Spleen (tissue), 11 donors: ENCODE measurements at regions not wholly inside any gene's neighbourhood (a gene's known extent, or its start where the extent isn't known, plus 50 kb on each side); places are given as distances from the start of the nearest gene placed in this dataset.
"Not testable (repeated sequence)": the region's sequence is repeated elsewhere in the genome, so short reads cannot be mapped to it uniquely, and the experiment has no call there.

Experiments
- DNase-seq: peaks from one replicate; pipeline ENCODE4 v3.0.0-alpha.2; 2020
- H3K27ac ChIP-seq, 8 donors: fragments of 200-600 bp; sonication (generic) in 7 of 8; 1 replicate in 4 of 8; 2 replicates in 4 of 8; pipeline versions ENCODE4 v1.5.0 to v1.8.0; 2016 to 2021; ENCODE audit warnings: inconsistent platforms in 4 of 8, mild to moderate bottlenecking in 4 of 8, moderate library complexity in 1 of 8
- H3K27me3 ChIP-seq, 7 donors: fragments of 200-600 bp; sonication (generic) in 6 of 7; replicated peaks in 1 of 7; 1 replicate in 4 of 7; 2 replicates in 3 of 7; pipeline versions ENCODE4 v1.5.0 to v1.8.0; 2016 to 2021; ENCODE audit warnings: inconsistent platforms in 3 of 7, mild to moderate bottlenecking in 1 of 7
- H3K36me3 ChIP-seq, 6 donors: fragments of 200-600 bp; sonication (generic) in 5 of 6; 1 replicate in 4 of 6; 2 replicates in 2 of 6; pipeline versions ENCODE4 v1.5.0 to v1.8.0; 2016 to 2021; ENCODE audit warnings: inconsistent platforms in 2 of 6
- H3K4me1 ChIP-seq, 6 donors: fragments of 200-600 bp; sonication (generic) in 5 of 6; 1 replicate in 3 of 6; 2 replicates in 3 of 6; pipeline versions ENCODE4 v1.5.0 to v1.8.0; 2016 to 2021; ENCODE audit warnings: inconsistent platforms in 3 of 6
- H3K4me3 ChIP-seq, 8 donors: fragments of 200-600 bp; sonication (generic) in 7 of 8; 1 replicate in 4 of 8; 2 replicates in 4 of 8; pipeline versions ENCODE4 v1.5.0 to v1.8.0; 2016 to 2021; ENCODE audit warnings: inconsistent platforms in 4 of 8, mild to moderate bottlenecking in 4 of 8, moderate library complexity in 2 of 8
- H3K9me3 ChIP-seq, 8 donors: fragments of 200-600 bp; sonication (generic) in 7 of 8; 1 replicate in 4 of 8; 2 replicates in 4 of 8; pipeline versions ENCODE4 v1.5.0 to v1.8.0; 2016 to 2021; ENCODE audit warnings: inconsistent platforms in 4 of 8
- CTCF ChIP-seq, 11 experiments: fragments of 200-600 bp in 7 of 11; fragments of 450-650 bp in 4 of 11; sonication (generic) in 4 of 11; IDR thresholded peaks in 8 of 11; conservative IDR thresholded peaks in 3 of 11; 1 replicate in 7 of 11; 2 replicates in 4 of 11; pipeline versions ENCODE4 v1.4.0 to v1.8.0; 2016 to 2021; ENCODE audit warnings: antibody characterized with exemption in 11 of 11, inconsistent platforms in 4 of 11, mild to moderate bottlenecking in 1 of 11
- POLR2A ChIP-seq, 3 donors: fragments of 450-650 bp; IDR thresholded peaks; one replicate each; pipeline ENCODE4 v1.5.1; 2017; ENCODE audit warnings: antibody characterized with exemption in 3 of 3, mild to moderate bottlenecking in 1 of 3
- POLR2AphosphoS5 ChIP-seq, 3 donors: sonication (generic); formaldehyde crosslinking; IDR thresholded peaks; one replicate each; pipeline ENCODE4 v1.5.1; 2017; ENCODE audit warnings: antibody characterized with exemption in 3 of 3
- WGBS, 5 donors: extraction: QIAGEN DNeasy Blood & Tissue Kit in 3 of 5; methylation state at CpG; one replicate each; pipeline versions ENCODE4 v1.1.5 to v1.1.7; 2013 to 2018; 5-methylcytosine and 5-hydroxymethylcytosine counted together
- intact Hi-C: fragments of 100-400 bp; cut with DNase I; formaldehyde crosslinking; loops from one replicate; pipeline ENCODE4 v1.15.0; 2023; ENCODE audit warnings: low total_unique reads
- small RNA-seq, 4 donors: library from RNA; depleted of rRNA; stranded (forward); fragments of <200 nt; gene quantifications; one replicate each; pipeline ENCODE3, GENCODE V24; 2016
- donor health status: healthy with polysubstance abuse.
- donor health status: DM: no; HTN: no; CAD: no; lungs with moderate emphysema.
- donor health status: DM: no; HTN: no; CAD: no.
- donor health status: Bipolar disorder and iron deficiency.
- donor health status: healthy.
- donor health status: DM: no; HTN: no; CAD: no.
- donor health status: DM: yes; HTN: yes; CAD: no.

GRCh38 chrY:10092342-10092741 lies 564.7 kb downstream of the TSPY10 start:
- 63 to 84% (median 65%) methylated on average over 7 to 27 of the region's 27 CpGs; no CpG with 5 or more reads in 1 of the 5 donors for WGBS, 5 donors
- H3K4me3 ChIP-seq: no peak overlapping the region
- no peak overlapping the region for H3K27ac ChIP-seq
- peaks cover 0 to 16% (median 0%) of the 10 kb centered on the region in 8 donors for H3K9me3 ChIP-seq
- TF ChIP-seq POLR2A (IDR thresholded peaks at IDR 0.05): no peak
- no peak for TF ChIP-seq CTCF (IDR thresholded peaks at IDR 0.05 in 8 of 11, conservative IDR thresholded peaks at IDR 0.05 in 3 of 11)
- TF ChIP-seq POLR2AphosphoS5 (IDR thresholded peaks at IDR 0.05): no peak
- no peaks in the 10 kb centered on the region for H3K27me3 ChIP-seq
- H3K36me3 ChIP-seq: no peaks in the 10 kb centered on the region
- intact Hi-C loops: no loop called here
- peak; percentile 30 for DNase-seq
- H3K4me1 ChIP-seq: no peaks in the 10 kb centered on the region

DNA sequence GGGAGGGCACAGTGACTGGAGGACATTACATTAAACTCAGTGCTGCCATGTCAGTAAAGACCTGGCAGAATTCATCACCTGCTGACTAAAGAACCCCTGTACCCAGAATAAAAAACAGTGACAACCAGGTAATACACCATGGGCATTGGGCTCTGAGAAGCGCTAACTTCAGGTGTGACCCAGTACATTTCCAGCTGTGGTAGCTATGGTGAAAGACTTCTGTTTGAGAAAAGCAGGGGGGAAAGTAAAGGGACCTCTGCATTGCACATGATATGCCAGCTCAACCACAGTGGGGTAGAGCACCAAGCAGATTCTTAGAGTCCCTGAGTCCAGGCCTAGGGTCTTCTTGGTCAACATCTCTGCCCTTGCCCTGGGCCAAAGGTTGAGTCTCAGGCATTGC lies 578.6 kb downstream of the TSPY10 start:
- H3K27ac ChIP-seq, H3K4me3 ChIP-seq, H3K9me3 ChIP-seq, H3K4me1 ChIP-seq, H3K27me3 ChIP-seq, H3K36me3 ChIP-seq, intact Hi-C loops: not testable (repeated sequence)
- WGBS, 5 donors: 52 to 88% (median 75%) methylated on average over 1 of the region's 1 CpG
- peak; percentile 4 for DNase-seq

Small RNA genes lying in the stretch of these regions (small RNA-seq; reads per million reads assigned to genes)
- gene RNA5SP519: 0 to 0.07 (median 0) reads per million in 4 donors
